ENCODE measurements at regions not wholly inside any gene's neighbourhood (a gene's known extent, or its start where the extent isn't known, plus 50 kb on each side); places are given as distances from the start of the nearest gene placed in this dataset.

DNA sequence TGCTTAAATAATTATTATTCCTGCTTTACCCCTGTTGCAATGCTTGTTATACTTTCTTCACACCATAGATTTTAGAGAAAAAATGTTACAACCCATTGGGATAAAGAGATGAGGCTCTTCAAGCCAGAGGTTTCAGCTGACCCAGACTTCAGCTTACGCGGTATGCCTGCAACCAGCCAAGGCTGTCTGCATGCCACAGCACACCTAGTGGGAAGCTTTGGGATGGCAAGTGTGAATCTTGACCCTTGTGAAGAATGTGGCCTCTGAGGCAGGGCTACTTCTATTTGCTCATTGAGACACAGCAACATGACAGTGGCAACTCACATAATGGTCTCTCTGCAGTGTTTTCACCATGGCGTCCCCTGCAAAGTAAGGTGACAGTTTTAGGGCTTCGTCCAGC lies 193.9 kb upstream of the PIRT start:
- Histone ChIP-seq H3K36me3 (ENCODE audit: control insufficient read depth in 2 of 2, insufficient read depth in 1 of 2, low read length in 2 of 2) (no peaks in the 10 kb centered on the region), H3K27ac (ENCODE audit: extremely low read depth, low read depth, low read length) (no peak overlapping the region), H3K9me3 (ENCODE audit: control insufficient read depth, insufficient read depth, low read depth, low read length) (no peaks in the 10 kb centered on the region; the same call in 1 of the 2 replicates), H3K4me1 (ENCODE audit: control insufficient read depth, insufficient read depth, low read length) (no peaks in the 10 kb centered on the region), H3K4me3 (ENCODE audit: low read depth, low read length) (no peak overlapping the region)
- TF ChIP-seq BCL11A (tag by site-specific recombination; IDR thresholded peaks at IDR 0.05; ENCODE audit: low read depth) (no peak), ZNF391 (tag by site-specific recombination; IDR thresholded peaks at IDR 0.05; ENCODE audit: borderline replicate concordance, low read depth) (no peak), YY1 (tag by site-specific recombination; IDR thresholded peaks at IDR 0.05) (no peak)
- POLR2A ChIA-PET: no interaction called here
- CTCF ChIA-PET: interaction anchor here (0.7 kb wide), 1 partner anchor 106 kb away, joined by 3 read pairs; no protein-coding TSS in a partner anchor

DNA sequence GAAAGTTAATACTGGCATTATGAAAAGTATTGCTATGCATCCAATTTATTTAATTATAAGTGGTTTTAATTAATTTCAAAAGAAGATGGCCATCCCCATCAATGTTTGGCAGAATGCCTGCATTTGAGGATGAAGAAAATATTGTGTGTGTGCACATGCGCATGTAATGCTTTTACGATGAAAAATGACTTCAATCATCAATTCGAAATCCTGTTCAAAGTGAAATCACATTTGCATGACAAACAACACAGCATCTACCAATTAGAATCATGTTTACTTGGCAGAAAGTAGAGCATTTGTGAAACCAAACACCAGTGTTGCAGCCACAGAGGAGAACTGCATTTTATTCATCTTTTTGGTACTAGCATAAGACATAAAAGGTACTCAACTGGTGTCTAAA lies 191.9 kb upstream of the PIRT start:
- TF ChIP-seq ZFP41 (tag by site-specific recombination; IDR thresholded peaks at IDR 0.05; ENCODE audit: borderline replicate concordance): no peak
- no peak for TF ChIP-seq ZNF223 (tag by site-specific recombination; IDR thresholded peaks at IDR 0.05)
- TF ChIP-seq ZNF585B (tag by site-specific recombination; IDR thresholded peaks at IDR 0.05): no peak
- TF ChIP-seq ZNF292 (tag by site-specific recombination; IDR thresholded peaks at IDR 0.05; ENCODE audit: borderline replicate concordance, low read depth): no peak
- TF ChIP-seq ZNF707 (tag by site-specific recombination; IDR thresholded peaks at IDR 0.05): no peak
- no peak for TF ChIP-seq ZNF214 (tag by site-specific recombination; IDR thresholded peaks at IDR 0.05; ENCODE audit: borderline replicate concordance)
- TF ChIP-seq ZNF843 (tag by site-specific recombination; IDR thresholded peaks at IDR 0.05): no peak
- TF ChIP-seq ZNF423 (tag by site-specific recombination; IDR thresholded peaks at IDR 0.05): no peak
- no peak for TF ChIP-seq ZNF510 (tag by site-specific recombination; IDR thresholded peaks at IDR 0.05; ENCODE audit: insufficient replicate concordance)
- TF ChIP-seq TCF7L2 (IDR thresholded peaks at IDR 0.05; ENCODE audit: borderline replicate concordance, low read depth, low read length): no peak
- no peak for TF ChIP-seq IKZF3 (tag by site-specific recombination; IDR thresholded peaks at IDR 0.05)
- no peak for TF ChIP-seq ZNF624 (tag by site-specific recombination; IDR thresholded peaks at IDR 0.05)
- TF ChIP-seq ZNF248 (tag by site-specific recombination; IDR thresholded peaks at IDR 0.05): no peak
- POLR2A ChIA-PET: no interaction called here
- Histone ChIP-seq H3K4me1 (ENCODE audit: control insufficient read depth, insufficient read depth, low read length) (no peaks in the 10 kb centered on the region), H3K4me3 (ENCODE audit: low read depth, low read length) (no peak overlapping the region), H3K9me3 (ENCODE audit: control insufficient read depth, insufficient read depth, low read depth, low read length) (no peaks in the 10 kb centered on the region; the same call in 1 of the 2 replicates), H3K27ac (ENCODE audit: extremely low read depth, low read depth, low read length) (no peak overlapping the region), H3K36me3 (ENCODE audit: control insufficient read depth in 2 of 2, insufficient read depth in 1 of 2, low read length in 2 of 2) (no peaks in the 10 kb centered on the region)
- CTCF ChIA-PET: no interaction called here

DNA sequence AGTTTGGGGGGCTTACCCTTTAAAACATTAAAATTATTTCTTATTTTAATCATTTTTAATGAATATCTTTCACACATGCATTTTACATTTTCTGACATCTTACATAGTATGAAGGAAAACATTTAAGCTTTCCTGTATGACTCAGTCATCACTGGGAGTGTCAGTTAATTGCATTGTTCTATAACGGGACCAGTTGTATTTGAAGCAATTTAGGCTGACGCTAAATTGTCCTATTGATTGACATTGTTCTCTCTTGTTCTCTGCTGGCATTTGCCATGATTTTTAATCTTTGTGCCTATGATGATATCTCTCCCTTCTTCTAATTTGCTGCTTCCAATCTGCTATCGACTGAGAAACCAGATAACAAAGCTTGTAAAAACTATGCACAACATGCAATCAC lies 190.5 kb upstream of the PIRT start:
- Histone ChIP-seq H3K4me3 (ENCODE audit: low read depth, low read length) (no peak overlapping the region), H3K27ac (ENCODE audit: extremely low read depth, low read depth, low read length) (no peak overlapping the region), H3K4me1 (ENCODE audit: control insufficient read depth, insufficient read depth, low read length) (no peaks in the 10 kb centered on the region), H3K36me3 (ENCODE audit: control insufficient read depth in 2 of 2, insufficient read depth in 1 of 2, low read length in 2 of 2) (no peaks in the 10 kb centered on the region), H3K9me3 (ENCODE audit: control insufficient read depth, insufficient read depth, low read depth, low read length) (no peaks in the 10 kb centered on the region; the same call in 1 of the 2 replicates)
- TF ChIP-seq MYNN (tag by site-specific recombination; IDR thresholded peaks at IDR 0.05; ENCODE audit: borderline replicate concordance) (no peak), ZNF785 (tag by site-specific recombination; IDR thresholded peaks at IDR 0.05) (no peak), SALL2 (tag by site-specific recombination; IDR thresholded peaks at IDR 0.05; ENCODE audit: borderline replicate concordance) (no peak), ZNF658 (tag by site-specific recombination; IDR thresholded peaks at IDR 0.05) (no peak), ZNF596 (tag by site-specific recombination; IDR thresholded peaks at IDR 0.05) (no peak), ZNF311 (tag by site-specific recombination; IDR thresholded peaks at IDR 0.05; ENCODE audit: borderline replicate concordance) (no peak), ZFP41 (tag by site-specific recombination; IDR thresholded peaks at IDR 0.05; ENCODE audit: borderline replicate concordance) (no peak), ZNF394 (tag by site-specific recombination; IDR thresholded peaks at IDR 0.05; ENCODE audit: borderline replicate concordance) (no peak), ZNF510 (tag by site-specific recombination; IDR thresholded peaks at IDR 0.05; ENCODE audit: insufficient replicate concordance) (no peak), ZBTB21 (tag by site-specific recombination; IDR thresholded peaks at IDR 0.05) (no peak)
- TF ChIP-seq, protein P1, sequence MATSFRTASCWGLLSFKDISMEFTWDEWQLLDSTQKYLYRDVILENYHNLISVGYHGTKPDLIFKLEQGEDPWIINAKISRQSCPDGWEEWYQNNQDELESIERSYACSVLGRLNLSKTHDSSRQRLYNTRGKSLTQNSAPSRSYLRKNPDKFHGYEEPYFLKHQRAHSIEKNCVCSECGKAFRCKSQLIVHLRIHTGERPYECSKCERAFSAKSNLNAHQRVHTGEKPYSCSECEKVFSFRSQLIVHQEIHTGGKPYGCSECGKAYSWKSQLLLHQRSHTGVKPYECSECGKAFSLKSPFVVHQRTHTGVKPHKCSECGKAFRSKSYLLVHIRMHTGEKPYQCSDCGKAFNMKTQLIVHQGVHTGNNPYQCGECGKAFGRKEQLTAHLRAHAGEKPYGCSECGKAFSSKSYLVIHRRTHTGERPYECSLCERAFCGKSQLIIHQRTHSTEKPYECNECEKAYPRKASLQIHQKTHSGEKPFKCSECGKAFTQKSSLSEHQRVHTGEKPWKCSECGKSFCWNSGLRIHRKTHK (tag by site-specific recombination; IDR thresholded peaks at IDR 0.05): no peak
- POLR2A ChIA-PET: no interaction called here
- CTCF ChIA-PET: no interaction called here
